ENCODE measurements at regions not wholly inside any gene's neighbourhood (a gene's known extent, or its start where the extent isn't known, plus 50 kb on each side); places are given as distances from the start of the nearest gene placed in this dataset.

- H3K4me3 ChIP-seq (replicated peaks in 1 of 3; ENCODE audit: insufficient read depth in 1 of 3, low read depth in 1 of 3, low read length in 3 of 3): no peak overlapping the region
- no peak overlapping the region for H2AFZ ChIP-seq (ENCODE audit: low read depth, low read length)
- H3K9me3 ChIP-seq (replicated peaks; ENCODE audit: control insufficient read depth, insufficient read depth, low read length): no peaks in the 10 kb centered on the region
- no peak for FAIRE-seq
- no peak for TF ChIP-seq MYC (IDR thresholded peaks at IDR 0.05; ENCODE audit: low read depth, low read length)
- no peak for TF ChIP-seq POLR2A (IDR thresholded peaks at IDR 0.05; ENCODE audit: low read depth, low read length)
- no peak for TF ChIP-seq FOS (IDR thresholded peaks at IDR 0.05; ENCODE audit: borderline replicate concordance, insufficient read depth, low read length)
- no peak for TF ChIP-seq MAX (IDR thresholded peaks at IDR 0.05; ENCODE audit: insufficient read depth, insufficient read length)
- ChIA-PET POLR2A (no interaction called here), CTCF (no interaction called here)
- no peaks in the 10 kb centered on the region for H4K20me1 ChIP-seq (replicated peaks; ENCODE audit: control insufficient read depth, extremely low read depth, insufficient read depth, low read length)
- H3K4me1 ChIP-seq (ENCODE audit: control insufficient read depth, extremely low read depth, insufficient read depth, low read length): no peaks in the 10 kb centered on the region
- no peak overlapping the region for H3K9ac ChIP-seq (replicated peaks; ENCODE audit: extremely low read depth, insufficient read depth, low read length)
- H3K4me2 ChIP-seq (ENCODE audit: insufficient read depth, low read length): no peak overlapping the region
- no peak for DNase-seq (ENCODE audit: low read depth, low spot score)
- dilution Hi-C loops (cut with MboI; ENCODE audit: extremely low pct_ligation_motif_present, low sequenced_read_pairs): no loop called here
- no peaks in the 10 kb centered on the region for H3K79me2 ChIP-seq (ENCODE audit: control insufficient read depth, insufficient read depth, low read length)
- H3K27ac ChIP-seq (ENCODE audit: insufficient read depth, low read depth, low read length): no peak overlapping the region
- no peaks in the 10 kb centered on the region for H3K36me3 ChIP-seq (ENCODE audit: control insufficient read depth in 2 of 2, extremely low read depth in 1 of 2, insufficient read depth in 2 of 2, low read length in 2 of 2)
- H3K27me3 ChIP-seq (ENCODE audit: control insufficient read depth in 2 of 2, insufficient read depth in 2 of 2, low read length in 2 of 2): no peaks in the 10 kb centered on the region
- BruUV-seq (replicated peaks): no TSS peak
- no peaks in the 10 kb centered on the region for H3K9me1 ChIP-seq (replicated peaks; ENCODE audit: control insufficient read depth, extremely low read depth, insufficient read depth, low read length)
- intact Hi-C loops (cut with micrococcal nuclease): no loop called here
Measured at GRCh38 chr2:192957425-192957824, 762.7 kb upstream of the TMEFF2 start.

DNA sequence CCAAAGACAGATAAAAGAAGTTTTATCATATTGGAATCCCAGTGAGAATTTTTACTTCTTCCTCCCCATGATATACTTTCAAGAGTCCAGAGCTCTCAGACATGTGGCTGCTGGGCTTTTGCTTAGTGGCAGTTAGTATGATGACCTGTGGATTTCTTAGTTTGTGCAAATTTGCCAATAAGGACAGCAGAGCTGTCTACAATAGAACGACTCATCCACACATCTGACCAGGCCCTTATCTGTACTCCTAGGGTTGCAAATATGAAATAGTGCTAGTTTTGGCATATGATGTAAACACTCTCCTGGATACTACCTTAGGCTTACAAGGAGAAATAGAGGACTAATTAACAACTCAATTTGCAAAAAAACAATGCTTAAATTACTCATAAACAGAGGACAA is 758.4 kb upstream of the TMEFF2 start:
- Histone ChIP-seq H4K20me1 (replicated peaks; ENCODE audit: control insufficient read depth, extremely low read depth, insufficient read depth, low read length) (no peaks in the 10 kb centered on the region), H3K4me3 (replicated peaks in 1 of 3; ENCODE audit: insufficient read depth in 1 of 3, low read depth in 1 of 3, low read length in 3 of 3) (no peak overlapping the region), H3K27ac (ENCODE audit: insufficient read depth, low read depth, low read length) (no peak overlapping the region), H3K9me3 (replicated peaks; ENCODE audit: control insufficient read depth, insufficient read depth, low read length) (no peaks in the 10 kb centered on the region), H3K9ac (replicated peaks; ENCODE audit: extremely low read depth, insufficient read depth, low read length) (no peak overlapping the region), H3K79me2 (ENCODE audit: control insufficient read depth, insufficient read depth, low read length) (no peaks in the 10 kb centered on the region), H2AFZ (ENCODE audit: low read depth, low read length) (no peak overlapping the region), H3K4me1 (ENCODE audit: control insufficient read depth, extremely low read depth, insufficient read depth, low read length) (no peaks in the 10 kb centered on the region), H3K9me1 (replicated peaks; ENCODE audit: control insufficient read depth, extremely low read depth, insufficient read depth, low read length) (no peaks in the 10 kb centered on the region), H3K36me3 (ENCODE audit: control insufficient read depth in 2 of 2, extremely low read depth in 1 of 2, insufficient read depth in 2 of 2, low read length in 2 of 2) (no peaks in the 10 kb centered on the region), H3K27me3 (ENCODE audit: control insufficient read depth in 2 of 2, insufficient read depth in 2 of 2, low read length in 2 of 2) (no peaks in the 10 kb centered on the region), H3K4me2 (ENCODE audit: insufficient read depth, low read length) (no peak overlapping the region)
- POLR2A ChIA-PET: no interaction called here
- dilution Hi-C loops (cut with MboI; ENCODE audit: extremely low pct_ligation_motif_present, low sequenced_read_pairs): no loop called here
- intact Hi-C loops (cut with micrococcal nuclease): no loop called here
- no peak for DNase-seq (ENCODE audit: low read depth, low spot score)
- CTCF ChIA-PET: interaction anchor here (1.3 kb wide), 1 partner anchor 30 kb away, joined by 3 read pairs; no protein-coding TSS in a partner anchor
- no TSS peak for BruUV-seq (replicated peaks)
- TF ChIP-seq FOS (IDR thresholded peaks at IDR 0.05; ENCODE audit: borderline replicate concordance, insufficient read depth, low read length): no peak
- no peak for TF ChIP-seq GATA2 (IDR thresholded peaks at IDR 0.05; ENCODE audit: insufficient read depth, insufficient read length, low read depth, low read length)
- TF ChIP-seq MAX (IDR thresholded peaks at IDR 0.05; ENCODE audit: insufficient read depth, insufficient read length): no peak
- no peak for TF ChIP-seq MYC (IDR thresholded peaks at IDR 0.05; ENCODE audit: low read depth, low read length)
- TF ChIP-seq CTCF (IDR thresholded peaks at IDR 0.05; ENCODE audit: extremely low read depth in 1 of 2, insufficient read depth in 1 of 2, low read depth in 1 of 2, low read length in 2 of 2): no peak
- no peak for TF ChIP-seq EZH2 (IDR thresholded peaks at IDR 0.05; ENCODE audit: borderline replicate concordance, low read depth, low read length, severe bottlenecking)
- no peak for TF ChIP-seq POLR2A (IDR thresholded peaks at IDR 0.05; ENCODE audit: low read depth, low read length)
- TF ChIP-seq POLR2AphosphoS5 (IDR thresholded peaks at IDR 0.05; ENCODE audit: insufficient read depth, low read depth, low read length): no peak
- TF ChIP-seq JUN (IDR thresholded peaks at IDR 0.05; ENCODE audit: borderline replicate concordance, insufficient read depth, insufficient read length, low read depth): no peak
- no peak for FAIRE-seq

Measured in endothelial cell of umbilical vein (primary cell).